ENCODE measurements at regions not wholly inside any gene's neighbourhood (a gene's known extent, or its start where the extent isn't known, plus 50 kb on each side); places are given as distances from the start of the nearest gene placed in this dataset.

GRCh38 chr5:143701493-143701892 lies 110.5 kb upstream of the HMHB1 start:
- no peak for TF ChIP-seq CTCF (IDR thresholded peaks at IDR 0.05; ENCODE audit: extremely low read depth, missing control alignments)
- DNase-seq (ENCODE audit: low spot score) = no peak

GRCh38 chr5:143700994-143701393 lies 111.0 kb upstream of the HMHB1 start:
- no peak for DNase-seq (ENCODE audit: low spot score)
- no peak for TF ChIP-seq CTCF (IDR thresholded peaks at IDR 0.05; ENCODE audit: extremely low read depth, missing control alignments)

GRCh38 chr5:143699121-143699520 lies 112.8 kb upstream of the HMHB1 start:
- no peak for DNase-seq (ENCODE audit: low spot score)
- no peak for TF ChIP-seq CTCF (IDR thresholded peaks at IDR 0.05; ENCODE audit: extremely low read depth, missing control alignments)

GRCh38 chr5:143698574-143698973 lies 113.4 kb upstream of the HMHB1 start:
- DNase-seq (ENCODE audit: low spot score) = no peak
- no peak for TF ChIP-seq CTCF (IDR thresholded peaks at IDR 0.05; ENCODE audit: extremely low read depth, missing control alignments)

- no peak for DNase-seq (ENCODE audit: low spot score)
- no peak for TF ChIP-seq CTCF (IDR thresholded peaks at IDR 0.05; ENCODE audit: extremely low read depth, missing control alignments)
Measured at GRCh38 chr5:143696921-143697320, 115.0 kb upstream of the HMHB1 start.

- TF ChIP-seq CTCF (IDR thresholded peaks at IDR 0.05; ENCODE audit: extremely low read depth, missing control alignments) = no peak
- no peak for DNase-seq (ENCODE audit: low spot score)
Measured at GRCh38 chr5:143695941-143696340, 116.0 kb upstream of the HMHB1 start.

GRCh38 chr5:143695244-143695864 lies 116.6 kb upstream of the HMHB1 start:
- no peak for TF ChIP-seq CTCF (IDR thresholded peaks at IDR 0.05; ENCODE audit: extremely low read depth, missing control alignments)
- no peak for DNase-seq (ENCODE audit: low spot score)

Measured in GM20000 (cell line).